Fibroblast of skin of scalp (primary cell): ENCODE measurements at regions not wholly inside any gene's neighbourhood (a gene's known extent, or its start where the extent isn't known, plus 50 kb on each side); places are given as distances from the start of the nearest gene placed in this dataset.
"Not testable (repeated sequence)": the region's sequence is repeated elsewhere in the genome, so short reads cannot be mapped to it uniquely, and the experiment has no call there.

Experiments used
- DNase-seq: peaks from one replicate; pipeline ENCODE4 v3.0.0-alpha.2; 2013

DNA sequence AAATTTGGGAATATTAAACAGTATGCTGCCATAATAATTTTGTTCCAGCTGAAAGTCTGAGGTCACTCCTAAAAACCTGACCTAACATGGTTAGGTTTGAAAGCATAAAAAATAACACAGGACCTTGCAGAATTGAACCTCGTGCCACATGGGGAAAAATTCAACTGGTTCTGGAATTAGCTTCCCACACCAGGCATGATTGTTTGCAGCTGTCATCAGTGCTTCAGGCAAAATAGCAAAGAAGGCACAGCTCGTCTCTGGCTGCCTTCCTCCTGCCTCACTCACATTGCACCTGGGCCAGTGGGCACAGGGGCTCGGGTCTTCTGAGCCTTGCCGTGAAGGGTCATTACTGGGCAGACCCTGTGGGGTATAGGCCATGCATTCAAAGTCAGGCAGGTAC lies 153.8 kb upstream of the ARHGAP20 start:
- DNase-seq, result no peak

DNA sequence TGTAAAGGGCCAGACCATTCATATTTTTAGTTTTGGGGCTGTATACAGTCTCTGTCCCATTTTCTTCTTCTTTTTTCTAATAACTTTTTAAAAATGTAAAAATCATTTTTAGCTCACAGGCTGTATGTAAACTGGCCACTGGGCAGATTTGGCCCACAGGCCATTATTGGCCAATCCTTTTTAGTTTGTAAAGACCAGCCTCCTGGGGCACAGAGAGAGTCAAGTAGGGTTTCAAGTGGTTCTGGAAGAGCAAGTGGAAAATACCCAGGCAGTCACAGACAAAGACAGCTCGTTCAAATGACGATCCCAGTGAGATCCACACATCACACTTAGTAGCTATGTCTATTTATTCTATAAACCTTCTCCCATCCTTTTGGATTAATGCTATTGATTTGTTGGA lies 150.2 kb upstream of the ARHGAP20 start:
- DNase-seq, result no peak

DNA sequence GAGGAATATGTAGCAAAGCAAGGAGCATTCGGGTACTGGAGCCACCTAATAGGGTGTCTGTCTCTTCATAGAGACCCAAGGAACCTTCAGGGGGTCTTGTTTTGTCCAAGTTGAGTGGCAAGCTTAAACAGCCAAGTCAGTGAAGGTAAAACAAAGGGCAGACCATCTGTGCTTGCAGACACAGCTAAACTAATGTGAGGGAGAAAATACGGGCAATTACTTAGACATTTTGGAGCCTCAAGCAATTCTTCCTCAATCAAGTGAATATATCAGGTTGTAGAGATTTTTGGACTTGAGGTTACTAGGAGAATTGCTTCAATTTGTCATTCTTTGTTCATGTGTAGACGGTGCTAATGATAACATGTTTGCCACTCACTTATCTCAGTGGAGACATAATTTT lies 148.2 kb upstream of the ARHGAP20 start:
- DNase-seq, result no peak

DNA sequence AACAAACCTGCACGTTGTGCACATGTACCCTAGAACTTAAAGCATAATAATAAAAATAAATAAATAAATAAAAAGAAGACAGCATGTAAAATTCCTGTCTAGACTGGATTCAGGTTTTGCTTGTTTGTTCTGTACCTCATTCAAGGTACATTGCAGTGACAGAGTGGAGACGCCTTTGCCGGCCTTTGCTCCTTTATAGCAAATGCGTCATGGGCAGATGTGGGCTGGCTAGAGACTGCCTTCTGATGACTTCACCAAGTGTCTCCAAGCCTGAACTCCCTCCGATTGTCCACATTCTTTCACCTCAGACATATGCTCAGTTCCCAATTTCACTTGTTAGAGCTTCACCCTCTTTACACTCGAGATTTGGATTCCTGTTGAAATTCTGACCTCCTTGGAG lies 147.8 kb upstream of the ARHGAP20 start:
- no peak for DNase-seq

DNA sequence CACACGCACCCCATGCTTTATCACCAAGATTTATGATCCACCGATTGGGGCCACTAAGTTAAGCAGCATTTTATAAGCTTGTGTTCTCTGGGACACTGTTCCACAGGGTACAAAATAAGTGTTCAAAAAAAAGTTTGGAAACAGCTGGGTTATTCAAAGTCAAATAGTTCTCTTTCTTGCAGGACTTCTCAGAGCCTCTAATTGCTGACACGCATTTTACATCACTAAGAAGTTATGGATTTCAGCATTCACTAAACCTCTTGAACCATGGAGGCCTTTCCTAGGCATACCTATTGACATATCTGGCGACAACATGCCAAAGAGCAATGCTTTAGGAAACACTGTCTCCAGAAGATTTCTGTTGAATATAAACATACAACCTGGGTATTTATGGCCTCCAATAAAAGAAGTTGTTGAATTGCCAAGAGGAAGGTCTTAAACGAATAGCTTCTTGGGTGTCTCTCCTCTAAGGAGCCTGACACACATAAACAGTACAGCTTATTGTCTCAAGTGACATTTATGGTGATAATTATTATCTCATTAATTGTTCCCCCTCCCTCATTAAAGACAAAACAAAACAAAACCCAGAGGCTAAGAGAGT lies 147.1 kb upstream of the ARHGAP20 start:
- no peak for DNase-seq

DNA sequence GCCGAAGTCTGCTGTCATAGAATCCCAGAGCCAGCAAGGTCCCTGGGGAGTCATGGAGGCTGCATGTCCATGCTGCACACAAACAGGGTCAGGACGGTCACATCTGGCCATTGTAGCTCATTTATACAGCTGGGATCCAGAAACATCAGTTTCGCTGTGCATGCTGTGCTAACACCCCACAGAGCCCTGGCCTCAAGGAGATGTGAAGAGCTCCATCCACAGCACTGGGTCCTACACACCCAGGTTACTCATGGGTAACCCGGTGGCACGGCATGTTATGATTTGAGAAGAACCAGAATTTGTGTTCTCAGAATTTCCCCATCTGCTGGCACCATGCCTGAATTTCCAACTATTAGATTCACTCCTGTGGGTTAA lies 146.3 kb upstream of the ARHGAP20 start:
- DNase-seq, result no peak

DNA sequence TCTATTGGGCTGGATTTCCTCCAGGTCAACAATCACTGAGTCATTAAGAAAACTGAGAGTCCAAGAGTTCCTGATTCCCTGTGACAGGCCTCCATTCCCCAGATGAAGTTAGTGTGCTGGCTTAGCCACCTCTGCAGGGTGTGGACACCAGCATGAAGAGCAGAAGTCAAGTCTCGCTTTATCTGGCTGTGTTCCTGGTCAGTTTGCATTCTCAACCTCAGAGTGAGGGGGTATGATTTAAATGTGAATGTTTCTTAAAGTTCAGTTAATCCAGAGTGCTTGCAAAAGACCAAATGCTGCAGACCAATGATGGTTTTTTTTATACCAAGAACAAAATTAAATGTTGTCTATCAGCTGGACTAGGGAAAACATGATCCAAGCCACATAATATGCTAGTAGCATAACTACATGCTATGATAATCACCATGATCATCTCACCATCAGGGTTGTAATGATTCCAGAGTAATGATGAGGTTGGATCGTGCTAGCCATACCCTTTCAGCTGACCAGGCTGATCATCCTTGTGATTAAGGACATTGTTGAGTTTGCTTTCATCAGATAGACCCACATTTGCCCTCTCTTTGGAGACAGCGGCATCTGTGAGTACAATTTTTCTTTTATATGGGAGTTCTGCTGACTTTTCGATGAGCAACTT lies 145.8 kb upstream of the ARHGAP20 start:
- DNase-seq, result peak; percentile 38

DNA sequence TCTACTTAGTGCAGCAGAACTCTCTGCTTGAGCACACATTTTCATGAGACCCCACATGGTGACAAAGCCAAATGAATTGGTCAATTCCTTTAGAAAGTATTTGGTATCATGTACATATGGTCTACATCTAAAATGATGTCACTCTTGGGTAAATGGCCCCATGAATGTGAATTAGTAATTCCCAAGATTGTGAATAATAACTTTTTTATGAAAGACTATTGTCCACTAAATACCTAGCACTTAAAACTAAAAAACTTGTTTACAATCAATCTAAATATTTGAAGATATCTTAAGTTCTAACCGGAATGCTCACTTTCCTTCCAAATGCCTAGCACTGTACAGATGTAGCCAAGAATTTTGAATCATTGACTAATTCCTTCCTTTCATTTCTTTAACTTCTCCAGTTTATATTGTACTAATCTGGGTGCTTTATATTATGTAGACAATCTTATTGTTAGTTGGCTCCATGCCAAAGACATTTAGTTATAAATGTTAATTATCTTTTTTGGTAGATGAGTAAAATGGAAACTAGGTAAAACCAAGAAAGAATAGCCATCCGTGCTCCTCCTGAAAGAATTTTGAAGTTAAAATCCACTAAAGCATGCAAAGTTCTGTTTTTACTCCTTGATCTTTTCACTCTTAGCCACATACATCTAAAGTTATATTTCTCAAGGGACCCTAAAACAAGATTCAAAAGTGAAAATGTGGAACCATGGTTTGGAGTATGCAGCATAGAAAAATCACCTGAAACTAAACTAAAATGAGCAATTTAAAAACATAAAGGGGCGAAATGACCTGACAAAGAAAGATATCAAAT lies 145.0 kb upstream of the ARHGAP20 start:
- no peak for DNase-seq

DNA sequence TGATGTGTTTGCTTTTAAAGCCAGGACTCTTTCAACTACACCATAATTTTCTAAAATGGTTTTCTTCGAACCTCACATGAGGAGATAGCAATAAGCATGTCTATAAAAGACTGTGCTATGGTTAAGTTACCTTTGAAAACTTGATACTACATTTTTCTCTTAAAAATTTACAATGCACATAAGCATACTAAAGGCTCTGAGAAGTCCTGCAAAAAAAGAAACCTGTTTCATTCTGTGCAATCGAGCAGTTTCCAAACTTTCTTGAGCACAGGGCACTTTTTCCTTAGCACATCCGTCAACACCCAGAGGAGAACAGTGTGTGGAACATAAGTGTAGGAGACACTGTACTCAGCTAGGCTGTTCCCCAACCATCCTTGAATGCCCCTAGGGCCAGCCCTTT lies 144.1 kb upstream of the ARHGAP20 start:
- DNase-seq, result no peak

DNA sequence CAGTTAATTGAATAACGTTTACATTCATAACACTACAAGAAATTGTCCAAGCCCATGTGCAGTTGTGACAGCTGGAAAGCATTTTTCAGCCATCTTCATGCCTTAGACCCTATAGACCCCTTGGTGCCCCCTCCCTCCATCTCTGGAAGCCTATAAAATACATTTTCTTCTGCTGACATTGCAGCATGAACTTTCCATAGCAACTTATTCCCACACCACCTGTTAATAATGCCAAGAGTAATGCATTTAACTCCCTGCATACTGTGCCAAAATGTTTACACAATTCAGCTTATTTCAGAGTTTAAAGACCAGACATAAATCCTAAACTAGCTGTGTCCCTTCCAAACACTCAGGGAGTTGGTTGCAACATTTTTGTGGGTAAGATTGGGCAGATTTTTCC lies 143.0 kb upstream of the ARHGAP20 start:
- no peak for DNase-seq

DNA sequence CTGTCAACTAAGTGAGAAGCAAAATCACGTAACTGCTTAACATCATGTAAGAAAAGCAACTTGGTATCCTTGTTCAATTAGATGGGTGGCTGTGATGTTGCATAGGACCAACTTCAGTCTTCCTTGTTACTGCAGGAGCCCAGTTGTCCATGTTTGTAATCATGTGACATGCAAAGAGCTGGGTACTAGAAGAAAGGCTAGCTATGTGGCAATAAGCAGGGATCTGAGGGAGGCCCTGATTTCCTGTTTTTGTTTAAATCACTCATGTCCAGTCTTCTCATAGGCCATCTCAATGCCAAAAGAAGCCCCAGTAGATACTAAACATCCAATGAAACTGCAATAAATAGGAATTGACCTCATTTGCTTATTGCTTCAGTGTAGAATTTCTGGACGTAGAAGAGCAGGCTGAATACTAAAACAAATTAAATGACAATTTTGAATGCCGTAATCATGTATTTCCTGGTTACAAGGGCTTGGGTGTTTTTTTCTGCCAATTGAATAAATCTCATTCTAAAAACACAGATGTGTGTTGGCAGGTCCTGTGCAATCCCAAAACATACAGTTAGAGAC lies 140.8 kb upstream of the ARHGAP20 start:
- DNase-seq, result no peak

DNA sequence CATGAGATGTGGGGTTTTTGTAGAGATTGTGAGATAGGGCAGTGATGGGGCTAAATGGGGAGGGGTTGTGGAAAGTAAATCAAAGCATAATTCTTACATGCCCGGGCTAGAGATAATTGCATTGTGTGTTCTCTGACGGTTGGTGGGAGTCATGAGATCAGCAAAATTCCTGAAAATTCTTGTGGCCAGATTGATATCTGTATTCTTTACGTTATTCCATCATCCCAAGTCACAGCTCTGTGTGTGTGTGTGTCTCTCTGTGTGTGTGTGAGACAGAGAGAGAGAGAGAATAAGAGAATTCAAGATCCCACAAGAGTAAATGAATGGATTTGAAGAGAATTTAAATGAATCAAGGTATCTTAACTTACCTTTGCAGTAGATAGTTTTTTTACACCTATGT lies 138.6 kb upstream of the ARHGAP20 start:
- DNase-seq, result peak; percentile 22

DNA sequence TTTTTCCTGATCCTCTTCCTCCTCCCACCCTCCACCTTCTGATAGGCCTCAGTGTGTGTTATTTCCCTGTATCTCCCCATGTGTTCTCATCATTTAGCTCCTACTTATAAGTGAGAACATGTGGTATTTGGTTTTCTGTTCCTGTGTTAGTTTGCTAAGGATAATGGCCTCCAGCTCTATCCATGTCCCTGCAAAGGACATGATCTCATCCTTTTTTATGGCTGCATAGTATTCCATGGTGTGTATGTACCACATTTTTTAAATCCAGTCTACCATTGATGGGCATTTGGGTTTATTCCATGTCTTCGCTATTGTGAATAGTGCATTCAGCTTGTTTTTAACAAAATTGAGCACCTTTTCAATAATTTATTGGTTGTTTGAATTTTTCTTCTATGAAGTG lies 130.8 kb upstream of the ARHGAP20 start:
- DNase-seq, result not testable (repeated sequence)

DNA sequence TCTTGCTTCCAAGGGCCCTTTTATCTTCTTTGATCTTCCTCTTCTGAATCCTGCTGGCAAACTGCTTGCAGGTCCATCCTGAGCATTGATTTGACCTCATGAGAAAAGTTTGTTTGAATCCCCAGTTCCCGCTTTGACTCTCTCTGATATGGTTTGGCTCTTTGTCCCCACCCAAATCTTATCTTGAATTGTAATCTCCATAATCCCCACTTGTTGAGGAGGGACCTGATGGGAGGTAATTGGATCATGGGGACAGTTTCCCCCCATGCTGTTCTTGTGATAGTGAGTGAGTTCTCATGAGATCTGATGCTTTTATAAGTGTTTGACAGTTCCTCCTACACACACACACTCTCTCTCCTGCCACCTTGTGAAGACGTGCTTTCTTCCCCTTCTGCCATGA lies 126.6 kb upstream of the ARHGAP20 start:
- no peak for DNase-seq

DNA sequence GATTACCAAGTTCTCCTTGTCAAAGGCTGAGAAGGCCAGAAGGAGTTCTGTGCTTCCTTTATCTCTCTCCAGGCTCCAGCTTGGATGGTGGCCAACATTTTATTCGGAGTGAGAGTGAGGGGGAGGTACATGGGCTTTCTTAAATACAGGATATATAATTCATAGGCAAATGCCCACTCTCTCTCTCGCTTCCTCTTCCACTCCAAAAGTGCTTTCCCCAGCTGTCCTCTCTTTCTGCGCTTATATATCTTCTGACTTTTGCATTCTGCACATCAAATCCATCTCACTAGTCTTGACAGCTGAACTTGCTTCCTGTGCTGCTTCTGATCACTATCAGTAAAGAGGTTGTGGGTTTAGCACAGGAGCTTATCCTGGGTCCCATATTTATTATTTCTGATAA lies 125.4 kb upstream of the ARHGAP20 start:
- no peak for DNase-seq

DNA sequence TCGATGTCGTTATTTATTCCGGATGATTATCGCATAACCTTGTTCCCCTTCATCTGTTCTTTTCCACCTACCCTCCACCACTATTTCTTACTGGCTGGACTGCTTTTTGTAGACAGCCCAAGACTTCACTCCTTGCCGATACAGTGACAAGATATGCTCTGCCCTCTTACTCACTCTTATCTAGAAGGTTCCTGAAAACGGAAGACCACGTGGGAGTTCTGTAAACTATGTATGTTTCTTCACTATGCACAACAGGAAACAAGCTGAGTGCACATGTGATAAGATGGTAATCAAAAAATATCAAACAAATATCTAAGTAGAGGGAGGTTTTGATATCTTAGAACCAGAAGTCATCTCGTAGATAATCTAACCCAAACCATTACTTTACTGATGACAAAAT lies 122.9 kb upstream of the ARHGAP20 start:
- DNase-seq, result no peak

DNA sequence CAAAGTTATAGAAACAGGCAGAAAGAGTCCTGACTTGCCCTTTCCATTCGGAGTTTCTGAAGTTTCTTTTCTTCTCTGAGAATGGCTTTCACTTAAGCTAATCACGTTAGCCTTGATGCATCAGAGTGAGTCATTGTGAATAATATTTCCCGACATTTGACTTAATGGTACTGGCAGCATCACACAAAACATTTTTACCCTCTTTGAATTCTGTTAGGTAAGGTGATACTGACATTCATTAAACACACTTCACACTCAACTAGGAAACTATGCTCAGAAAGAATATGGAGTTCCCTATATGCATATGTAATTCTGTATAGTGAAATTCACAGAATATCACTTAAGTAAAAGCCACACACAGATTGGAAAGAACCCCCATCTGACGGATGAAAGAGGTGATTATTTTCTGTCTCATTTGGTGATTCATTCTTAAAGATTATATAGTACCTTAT lies 120.8 kb upstream of the ARHGAP20 start:
- peak; percentile 16 for DNase-seq

DNA sequence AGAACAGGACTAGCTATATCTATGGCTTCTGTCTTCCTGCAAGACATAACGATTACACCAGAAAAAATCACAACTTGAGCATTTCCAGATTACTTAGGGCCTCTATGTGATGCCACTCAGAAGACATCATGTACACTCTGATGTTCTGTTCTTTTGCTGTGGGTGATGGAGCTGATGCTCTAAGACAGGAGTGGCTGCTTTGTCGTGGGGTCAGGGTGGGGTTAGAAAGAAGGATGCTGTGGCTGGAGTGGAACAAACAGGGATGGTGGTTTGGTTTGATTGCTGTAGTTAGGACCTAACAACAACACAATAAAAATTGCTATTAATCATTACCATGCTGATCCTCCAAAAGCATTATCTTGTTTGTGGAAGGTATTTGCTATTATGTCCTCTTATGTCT lies 120.3 kb upstream of the ARHGAP20 start:
- no peak for DNase-seq

DNA sequence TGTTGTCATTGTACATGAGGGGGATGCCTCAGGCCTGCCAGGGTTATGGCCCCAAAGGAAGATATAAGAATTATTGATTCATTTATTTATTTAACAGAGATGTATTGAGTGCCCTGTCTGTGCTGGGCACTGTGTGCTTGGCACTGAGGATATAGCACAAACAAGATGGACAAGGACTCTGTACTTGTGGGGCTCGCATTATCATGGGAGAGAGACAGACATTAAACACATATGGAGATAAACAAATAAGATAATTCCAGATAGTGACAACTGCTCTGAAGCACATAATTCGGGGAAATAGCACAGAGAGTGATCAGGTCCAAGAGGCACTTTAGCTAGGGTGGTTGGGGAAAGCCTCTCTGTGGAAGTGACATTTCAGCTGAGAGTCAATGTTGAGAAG lies 119.8 kb upstream of the ARHGAP20 start:
- no peak for DNase-seq

DNA sequence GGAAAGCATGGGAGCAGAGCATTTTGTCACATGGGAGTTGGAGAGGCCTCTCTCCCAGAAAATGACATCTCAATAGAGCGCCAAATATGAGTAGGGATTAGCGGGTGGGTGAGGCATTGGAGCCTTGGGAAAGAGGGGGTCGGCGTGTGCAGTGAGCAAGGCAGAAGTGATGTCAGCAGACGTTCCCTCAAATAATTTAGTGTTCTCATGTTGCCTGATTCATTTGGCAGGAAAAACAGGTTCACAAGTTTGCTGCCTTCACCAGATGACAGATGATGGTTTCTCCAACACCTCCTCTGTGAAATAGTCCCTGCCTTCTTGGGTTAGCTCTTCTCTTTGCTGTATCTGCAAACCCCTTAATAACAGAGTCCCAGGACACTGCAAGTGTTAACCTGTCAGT lies 118.5 kb upstream of the ARHGAP20 start:
- DNase-seq, result no peak

DNA sequence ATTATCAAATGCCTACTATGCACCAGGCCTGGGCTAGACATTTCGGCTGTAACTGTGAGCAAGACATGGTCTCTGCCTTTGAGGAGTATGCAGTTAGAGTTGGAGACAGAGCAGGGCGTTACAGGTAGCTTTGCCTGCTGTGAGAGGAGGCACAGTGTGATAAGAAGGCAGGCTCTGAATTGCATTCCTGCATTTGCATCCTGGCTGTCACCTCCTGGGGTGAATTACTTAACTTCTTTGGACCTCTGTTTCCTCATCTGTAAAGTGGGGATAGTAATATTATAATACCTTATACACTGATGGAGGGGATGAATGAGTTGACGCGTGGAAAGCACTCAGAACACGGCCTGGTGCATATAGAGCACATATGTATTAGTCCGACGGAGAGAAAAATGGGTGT lies 118.1 kb upstream of the ARHGAP20 start:
- no peak for DNase-seq

DNA sequence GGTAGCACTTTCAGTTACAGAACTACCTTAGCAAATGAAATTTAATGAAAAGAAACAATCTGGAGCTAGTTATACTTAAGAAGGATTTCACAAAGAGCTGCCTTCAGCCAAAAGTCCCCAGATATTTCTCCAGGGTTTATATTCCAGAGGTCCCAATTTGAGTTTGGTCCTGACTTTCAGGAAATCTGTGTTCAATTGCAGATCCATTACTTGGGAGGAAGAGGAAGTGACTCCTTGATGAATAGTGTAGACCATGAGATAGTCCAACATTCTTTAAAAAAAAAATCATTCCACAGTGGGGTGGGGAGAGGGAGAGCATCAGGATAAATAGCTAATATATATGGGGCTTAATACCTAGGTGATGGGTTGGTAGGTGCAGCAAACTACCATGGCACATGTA lies 117.6 kb upstream of the ARHGAP20 start:
- no peak for DNase-seq

DNA sequence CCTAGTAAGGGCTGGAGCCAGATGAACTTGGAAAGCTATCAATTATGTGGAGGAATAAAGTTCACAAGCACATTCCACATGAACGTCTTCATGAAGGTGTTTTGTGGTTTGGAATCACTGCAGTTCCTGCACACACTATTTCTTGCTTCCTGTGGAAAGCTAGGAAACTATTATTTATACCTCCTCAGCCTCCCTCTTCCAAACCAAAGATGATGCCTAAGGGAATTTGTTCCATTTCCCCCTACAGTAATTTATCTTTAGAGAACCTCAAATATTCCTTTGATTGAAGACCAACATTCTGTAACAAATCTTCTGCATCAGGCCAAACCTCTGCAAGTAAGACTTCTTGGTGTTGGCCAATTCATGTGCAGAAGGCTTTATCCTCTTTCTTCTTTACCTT lies 115.8 kb upstream of the ARHGAP20 start:
- DNase-seq, result no peak

DNA sequence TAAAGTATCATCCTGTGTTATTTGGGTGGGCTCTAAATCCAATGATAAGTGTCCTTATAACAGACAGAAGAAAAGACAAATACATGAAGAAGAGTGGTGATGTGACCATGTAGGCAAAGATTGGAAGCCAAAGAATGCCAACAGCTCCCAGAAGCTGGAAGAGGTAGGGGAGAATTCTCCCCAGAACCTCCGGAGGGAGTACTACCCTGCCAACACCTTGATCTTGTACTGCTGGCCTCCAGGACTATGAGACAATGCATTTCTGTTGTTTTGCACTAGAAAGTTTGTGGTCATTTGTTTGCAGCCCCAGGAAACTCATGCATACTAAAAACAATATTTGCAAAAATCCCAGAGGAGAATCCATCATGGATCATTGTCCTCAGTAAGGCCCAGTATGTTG lies 115.0 kb upstream of the ARHGAP20 start:
- DNase-seq, result no peak
